H1 (cell line): ENCODE measurements at regions not wholly inside any gene's neighbourhood (a gene's known extent, or its start where the extent isn't known, plus 50 kb on each side); places are given as distances from the start of the nearest gene placed in this dataset.

Source experiments
- ASH2L ChIP-seq: fragments of 200-600, 300-600 bp; sonication (generic); IDR thresholded peaks from one replicate; pipeline ENCODE4 v1.7.1; 2017; ENCODE audit warnings: low read length
- CHD7 ChIP-seq: fragments of 300-600 bp; sonication (generic); IDR thresholded peaks from 2 replicates; pipeline ENCODE4 v1.7.1; 2012; ENCODE audit warnings: low read length, moderate library complexity, mild to moderate bottlenecking, inconsistent platforms; ENCODE audit not compliant: insufficient replicate concordance
- E2F6 ChIP-seq: IDR thresholded peaks from 2 replicates; pipeline ENCODE4 v1.6.1; 2012; ENCODE audit warnings: inconsistent platforms
- FOSL1 ChIP-seq: IDR thresholded peaks from 2 replicates; pipeline ENCODE4 v1.6.1; 2011; ENCODE audit warnings: mild to moderate bottlenecking, low read depth, low read length, moderate library complexity; ENCODE audit not compliant: insufficient read depth
- KDM5A ChIP-seq: fragments of 200-600 bp; IDR thresholded peaks from 2 replicates; pipeline ENCODE4 v1.7.1; 2012; ENCODE audit warnings: mild to moderate bottlenecking, low read length, inconsistent platforms, mixed read lengths
- MAFK ChIP-seq: IDR thresholded peaks from 2 replicates; pipeline ENCODE4 v1.6.1; 2012; ENCODE audit warnings: low read depth, mild to moderate bottlenecking, improper control_type of control experiment, low read length
- POLR2A ChIP-seq, 2 experiments: IDR thresholded peaks; 1 replicate in 1 of 2; 2 replicates in 1 of 2; pipeline ENCODE4 v1.6.1; 2011; ENCODE audit warnings: low read depth in 2 of 2, low read length in 2 of 2, mild to moderate bottlenecking in 2 of 2; ENCODE audit errors: control extremely low read depth in 1 of 2
- RAD21 ChIP-seq, 2 experiments: IDR thresholded peaks in 1 of 2; conservative IDR thresholded peaks in 1 of 2; 2 replicates each; pipeline ENCODE4 v1.6.1; 2011; ENCODE audit warnings: low read depth in 2 of 2, low read length in 2 of 2, improper control_type of control experiment in 1 of 2, inconsistent platforms in 1 of 2, mild to moderate bottlenecking in 1 of 2, moderate library complexity in 1 of 2
- RXRA ChIP-seq: IDR thresholded peaks from 2 replicates; pipeline ENCODE4 v1.6.1; 2011; ENCODE audit warnings: low read depth, mild to moderate bottlenecking, low read length, moderate library complexity; ENCODE audit not compliant: insufficient read depth
- TCF12 ChIP-seq: IDR thresholded peaks from 2 replicates; pipeline ENCODE4 v1.6.1; 2011; ENCODE audit warnings: low read depth, mild to moderate bottlenecking, low read length

- no peak for TF ChIP-seq CHD7
- no peak for TF ChIP-seq RAD21 (IDR thresholded peaks at IDR 0.05 in 1 of 2, conservative IDR thresholded peaks at IDR 0.05 in 1 of 2; ENCODE audit: low read depth in 2 of 2, low read length in 2 of 2)
- no peak for TF ChIP-seq FOSL1
- no peak for TF ChIP-seq RXRA
- TF ChIP-seq E2F6: no peak
- no peak for TF ChIP-seq POLR2A (IDR thresholded peaks at IDR 0.05; ENCODE audit: control extremely low read depth in 1 of 2, low read depth in 2 of 2, low read length in 2 of 2)
- TF ChIP-seq MAFK: no peak
- no peak for TF ChIP-seq KDM5A
- no peak for TF ChIP-seq ASH2L
- no peak for TF ChIP-seq TCF12
- TF ChIP-seq, all 59 proteins: peak for 0
These were observed 495.1 kb upstream of the FRG1 start (continued) for GRCh38 chr4:189445613-189446012.
